Kidney (tissue), 13 donors: ENCODE measurements at regions not wholly inside any gene's neighbourhood (a gene's known extent, or its start where the extent isn't known, plus 50 kb on each side); places are given as distances from the start of the nearest gene placed in this dataset.

Source experiments
- DNase-seq, 5 donors: peaks; one replicate each; pipeline ENCODE4 v3.0.0-alpha.2; 2013 to 2020
- FAIRE-seq: peaks from 2 replicates; lab custom pipeline; 2012; peaks lifted over from hg19 to GRCh38; lab: Jason Lieb, UNC
- H3K27ac ChIP-seq, 2 donors: one replicate each; pipeline ENCODE4 v1.7.0; 2013; ENCODE audit warnings: low read depth in 2 of 2, low read length in 2 of 2, inconsistent platforms in 1 of 2
- H3K27me3 ChIP-seq: one replicate; pipeline ENCODE4 v1.7.1; 2013; ENCODE audit warnings: low read length, inconsistent platforms; ENCODE audit not compliant: control insufficient read depth, insufficient read depth
- H3K36me3 ChIP-seq, 3 donors: one replicate each; pipeline versions ENCODE4 v1.7.0 to v1.7.1; 2013; ENCODE audit warnings: low read length in 3 of 3, control low read depth in 1 of 3, inconsistent platforms in 1 of 3; ENCODE audit not compliant: insufficient read depth in 3 of 3, control insufficient read depth in 2 of 3
- H3K4me1 ChIP-seq, 3 donors: one replicate each; pipeline versions ENCODE4 v1.7.0 to v1.7.1; 2013; ENCODE audit warnings: low read length in 3 of 3, inconsistent platforms in 1 of 3, low read depth in 1 of 3; ENCODE audit not compliant: control insufficient read depth in 2 of 3, insufficient read depth in 2 of 3
- H3K4me3 ChIP-seq, 3 donors: one replicate each; pipeline versions ENCODE4 v1.7.0 to v1.8.1; 2013; ENCODE audit warnings: low read length in 3 of 3, control low read depth in 1 of 3, inconsistent platforms in 1 of 3
- H3K9ac ChIP-seq, 3 donors: one replicate each; pipeline versions ENCODE4 v1.7.0 to v1.7.1; 2013; ENCODE audit warnings: low read length in 3 of 3, control low read depth in 1 of 3, inconsistent platforms in 1 of 3
- H3K9me3 ChIP-seq, 3 donors: one replicate each; pipeline versions ENCODE4 v1.7.0 to v1.7.1; 2013; ENCODE audit warnings: low read length in 3 of 3, control low read depth in 1 of 3, inconsistent platforms in 1 of 3; ENCODE audit not compliant: control insufficient read depth in 2 of 3, insufficient read depth in 1 of 3
- CTCF ChIP-seq: IDR thresholded peaks from 3 replicates; pipeline ENCODE4 v1.5.1; 2012; ENCODE audit warnings: mild to moderate bottlenecking, moderate library complexity, borderline replicate concordance; ENCODE audit not compliant: insufficient read depth; ENCODE audit errors: extremely low read depth
- intact Hi-C: fragments of 100-400 bp; cut with DNase I; formaldehyde crosslinking; loops from one replicate; pipeline ENCODE4 v1.11.1; 2022
- donor health status: control.
- donor health status: control.
- donor health status: control.
- donor health status: control.
- donor health status: control.
- donor health status: DM: yes; HTN: yes; CAD: no.
- donor health status: Normal renal cell carcinoma (clear cell type).

GRCh38 chr12:42892702-42893551 lies 303.4 kb upstream of the PRICKLE1 start:
- no peak for TF ChIP-seq CTCF
- H3K36me3 ChIP-seq, result no peaks in the 10 kb centered on the region
- H3K9ac ChIP-seq, result no peak overlapping the region
- FAIRE-seq, result no peak
- H3K4me1 ChIP-seq, result peaks cover 0 to under 1% (median 0%) of the 10 kb centered on the region in 3 donors
- DNase-seq, result no peak
- H3K4me3 ChIP-seq, result no peak overlapping the region
- H3K27ac ChIP-seq, result no peak overlapping the region
- no peaks in the 10 kb centered on the region for H3K27me3 ChIP-seq
- intact Hi-C loops, result no loop called here
- no peaks in the 10 kb centered on the region for H3K9me3 ChIP-seq

- Histone ChIP-seq H3K9me3 (no peaks in the 10 kb centered on the region), H3K9ac (no peak overlapping the region), H3K27me3 (no peaks in the 10 kb centered on the region), H3K36me3 (no peaks in the 10 kb centered on the region), H3K4me3 (no peak overlapping the region), H3K27ac (no peak overlapping the region), H3K4me1 (peaks cover 0 to 3% (median 0%) of the 10 kb centered on the region in 3 donors)
- intact Hi-C loops, result no loop called here
- no peak for TF ChIP-seq CTCF
- FAIRE-seq (no peak), DNase-seq (no peak)
These were observed 298.1 kb upstream of the PRICKLE1 start for GRCh38 chr12:42887657-42888056.

- FAIRE-seq (no peak), DNase-seq (no peak)
- Histone ChIP-seq H3K9ac (no peak overlapping the region), H3K9me3 (no peaks in the 10 kb centered on the region), H3K27me3 (no peaks in the 10 kb centered on the region), H3K4me3 (no peak overlapping the region), H3K4me1 (peaks cover 0 to 3% (median 0%) of the 10 kb centered on the region in 3 donors), H3K36me3 (no peaks in the 10 kb centered on the region), H3K27ac (no peak overlapping the region)
- intact Hi-C loops, result no loop called here
- TF ChIP-seq CTCF, result no peak
These were observed 296.6 kb upstream of the PRICKLE1 start for GRCh38 chr12:42886160-42886559.
